IMR-90 (cell line): ENCODE measurements at regions not wholly inside any gene's neighbourhood (a gene's known extent, or its start where the extent isn't known, plus 50 kb on each side); places are given as distances from the start of the nearest gene placed in this dataset.

Experiments used
- BHLHE40 ChIP-seq: fragments of 150-350 bp; IDR thresholded peaks from 2 replicates; pipeline ENCODE4 v1.6.1; 2016; ENCODE audit warnings: mild to moderate bottlenecking, low read depth, low read length
- CHD1 ChIP-seq: IDR thresholded peaks from 2 replicates; pipeline ENCODE4 v1.6.1; 2012; ENCODE audit warnings: low read depth, low read length, improper control_type of control experiment
- MXI1 ChIP-seq: IDR thresholded peaks from 2 replicates; pipeline ENCODE4 v1.6.1; 2012; ENCODE audit warnings: low read depth, mild to moderate bottlenecking, low read length, moderate library complexity, borderline replicate concordance
- NFE2L2 ChIP-seq: fragments of 150-350 bp; IDR thresholded peaks from 2 replicates; pipeline ENCODE4 v1.6.1; 2016; ENCODE audit warnings: low read depth, mild to moderate bottlenecking, low read length
- POLR2A ChIP-seq: IDR thresholded peaks from 2 replicates; pipeline ENCODE4 v1.6.1; 2012; ENCODE audit warnings: mild to moderate bottlenecking, low read depth, low read length
- RAD21 ChIP-seq: IDR thresholded peaks from 2 replicates; pipeline ENCODE4 v1.6.1; 2012; ENCODE audit warnings: low read length, improper control_type of control experiment
- SMC3 ChIP-seq: fragments of 150-350 bp; IDR thresholded peaks from 2 replicates; pipeline ENCODE4 v1.6.1; 2016; ENCODE audit warnings: low read depth, mild to moderate bottlenecking, antibody characterized with exemption, low read length, moderate library complexity
- USF2 ChIP-seq: fragments of 150-350 bp; IDR thresholded peaks from 2 replicates; pipeline ENCODE4 v1.6.1; 2017; ENCODE audit warnings: mild to moderate bottlenecking, antibody characterized with exemption, low read length, low read depth
- TF ChIP-seq, protein P1 (sequence below): conservative IDR thresholded peaks from 2 replicates; pipeline ENCODE4 v1.5.1; 2012; ENCODE audit warnings: mild to moderate bottlenecking, low read depth, low read length, improper control_type of control experiment

- TF ChIP-seq MXI1 (no peak), POLR2A (no peak), CHD1 (no peak), RAD21 (no peak), BHLHE40 (no peak), SMC3 (no peak), USF2 (no peak), NFE2L2 (no peak)
- TF ChIP-seq, protein P1, sequence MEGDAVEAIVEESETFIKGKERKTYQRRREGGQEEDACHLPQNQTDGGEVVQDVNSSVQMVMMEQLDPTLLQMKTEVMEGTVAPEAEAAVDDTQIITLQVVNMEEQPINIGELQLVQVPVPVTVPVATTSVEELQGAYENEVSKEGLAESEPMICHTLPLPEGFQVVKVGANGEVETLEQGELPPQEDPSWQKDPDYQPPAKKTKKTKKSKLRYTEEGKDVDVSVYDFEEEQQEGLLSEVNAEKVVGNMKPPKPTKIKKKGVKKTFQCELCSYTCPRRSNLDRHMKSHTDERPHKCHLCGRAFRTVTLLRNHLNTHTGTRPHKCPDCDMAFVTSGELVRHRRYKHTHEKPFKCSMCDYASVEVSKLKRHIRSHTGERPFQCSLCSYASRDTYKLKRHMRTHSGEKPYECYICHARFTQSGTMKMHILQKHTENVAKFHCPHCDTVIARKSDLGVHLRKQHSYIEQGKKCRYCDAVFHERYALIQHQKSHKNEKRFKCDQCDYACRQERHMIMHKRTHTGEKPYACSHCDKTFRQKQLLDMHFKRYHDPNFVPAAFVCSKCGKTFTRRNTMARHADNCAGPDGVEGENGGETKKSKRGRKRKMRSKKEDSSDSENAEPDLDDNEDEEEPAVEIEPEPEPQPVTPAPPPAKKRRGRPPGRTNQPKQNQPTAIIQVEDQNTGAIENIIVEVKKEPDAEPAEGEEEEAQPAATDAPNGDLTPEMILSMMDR = no peak
Measured at GRCh38 chr4:125681240-125681639, 366.5 kb downstream of the FAT4 start.
